GM18873 (cell line): ENCODE measurements at regions not wholly inside any gene's neighbourhood (a gene's known extent, or its start where the extent isn't known, plus 50 kb on each side); places are given as distances from the start of the nearest gene placed in this dataset.

Experiments used
- ATAC-seq: cut with Tn5 transposase; IDR thresholded peaks from one replicate; pipeline ENCODE4 v1.9.1; 2021; ENCODE audit warnings: mild to moderate bottlenecking, moderate library complexity, moderate number of reproducible peaks; ENCODE audit not compliant: unreplicated experiment, low FRiP score

GRCh38 chr14:98391061-98391460, 880.9 kb downstream of the BCL11B start:
- ATAC-seq, result no peak

GRCh38 chr14:98393527-98393926, 878.5 kb downstream of the BCL11B start:
- ATAC-seq, result no peak

DNA sequence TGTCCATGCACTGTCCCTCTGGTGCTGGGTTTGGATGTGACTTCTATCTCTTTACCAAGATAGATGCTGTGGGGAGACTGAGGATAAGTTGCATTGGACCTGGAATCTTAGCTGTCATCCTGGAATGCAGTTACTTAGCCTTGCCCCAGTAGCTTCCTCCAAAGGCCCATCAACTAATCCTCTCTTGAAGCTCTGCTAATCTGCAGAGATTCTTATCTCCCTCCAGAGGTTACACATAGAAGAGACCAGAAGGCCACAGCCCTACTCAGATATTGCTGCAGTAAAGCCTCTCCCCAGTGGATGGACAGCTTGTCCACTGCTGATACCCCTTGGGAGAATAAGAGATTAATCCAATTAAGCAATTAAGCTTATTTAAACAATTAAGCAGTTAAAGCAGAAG, 867.2 kb downstream of the BCL11B start:
- ATAC-seq, result no peak

DNA sequence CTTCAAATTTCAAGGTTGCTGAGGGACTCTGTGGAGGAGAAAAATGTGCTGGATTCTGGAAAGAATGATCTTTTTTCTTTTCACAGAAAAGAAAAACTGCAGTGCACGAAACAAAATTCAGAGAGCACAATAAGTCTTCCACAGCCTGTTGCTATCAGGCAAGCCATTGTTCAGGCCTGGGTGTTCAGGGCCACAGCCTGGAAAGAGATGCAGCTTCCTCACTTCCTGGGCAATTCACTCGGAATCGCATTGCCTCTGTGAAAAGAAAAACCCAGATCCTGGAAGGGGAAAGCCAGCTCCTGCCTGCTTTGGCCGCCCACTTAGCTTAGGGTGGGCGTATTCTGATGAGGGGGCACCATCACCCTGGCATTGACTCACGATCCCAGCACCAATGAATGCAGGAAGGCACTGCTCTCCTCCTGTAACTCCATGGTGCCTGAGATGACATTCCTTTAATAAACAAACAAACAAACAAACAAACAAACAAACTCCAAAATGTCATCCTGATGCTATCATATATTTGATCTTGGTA, 863.9 kb downstream of the BCL11B start:
- no peak for ATAC-seq

- no peak for ATAC-seq
These were observed 863.3 kb downstream of the BCL11B start for GRCh38 chr14:98408713-98409112.

DNA sequence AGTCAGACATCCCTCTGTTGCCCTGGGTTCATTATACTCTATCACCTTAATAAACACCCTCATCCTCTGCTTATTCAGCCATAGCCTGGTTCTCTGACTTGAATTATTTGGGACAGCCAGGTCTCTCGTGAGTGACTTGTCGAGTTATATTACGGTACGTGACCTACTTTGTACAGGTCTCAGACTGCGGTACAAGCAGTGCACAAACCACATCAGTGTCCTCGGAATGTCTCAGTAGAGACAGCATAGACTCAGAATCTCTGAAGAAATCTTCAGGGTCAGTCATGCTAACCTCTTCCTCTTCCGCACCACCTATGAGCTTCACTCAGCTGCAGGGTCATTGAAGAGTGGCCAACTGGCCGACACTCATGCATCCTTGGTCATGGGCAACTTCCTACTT, 860.8 kb downstream of the BCL11B start:
- no peak for ATAC-seq

DNA sequence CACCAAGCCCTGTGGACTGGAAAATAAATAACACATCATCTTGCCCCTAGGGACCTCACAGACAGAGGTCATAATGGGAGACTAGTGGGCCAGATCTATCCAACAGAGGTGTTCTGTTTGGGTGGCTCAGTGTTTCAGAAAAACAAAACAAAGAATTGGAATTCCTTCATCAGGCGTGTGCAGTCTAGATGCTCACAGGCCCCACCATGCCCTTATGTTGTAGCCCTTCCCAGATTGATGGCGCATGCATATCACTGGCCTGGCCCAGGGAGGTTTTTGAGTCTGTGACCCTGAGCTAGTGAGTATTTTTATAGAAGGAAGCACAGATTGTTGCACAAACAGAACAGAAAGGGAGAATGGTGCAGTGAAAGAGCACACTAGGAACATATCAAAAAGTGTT, 859.6 kb downstream of the BCL11B start:
- ATAC-seq, result no peak

DNA sequence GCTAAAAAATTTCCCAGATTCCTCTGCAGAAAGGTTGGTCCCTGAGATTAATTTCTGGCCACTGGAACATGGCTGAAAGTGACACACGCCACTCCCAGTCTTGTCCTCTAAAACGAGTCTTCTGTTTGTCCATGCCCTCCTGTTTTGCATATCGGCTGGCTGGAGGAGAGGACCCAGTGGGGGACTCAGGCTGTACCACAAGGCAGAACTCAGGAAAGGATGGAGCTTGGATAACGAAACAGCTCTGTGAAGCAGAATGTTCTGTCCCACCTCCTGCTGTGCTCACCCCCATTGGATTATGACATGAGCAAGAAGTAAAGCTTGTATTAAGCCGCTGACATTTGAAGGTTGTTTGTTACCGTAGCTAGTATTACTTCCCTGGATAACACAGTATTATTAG, 856.2 kb downstream of the BCL11B start:
- no peak for ATAC-seq

DNA sequence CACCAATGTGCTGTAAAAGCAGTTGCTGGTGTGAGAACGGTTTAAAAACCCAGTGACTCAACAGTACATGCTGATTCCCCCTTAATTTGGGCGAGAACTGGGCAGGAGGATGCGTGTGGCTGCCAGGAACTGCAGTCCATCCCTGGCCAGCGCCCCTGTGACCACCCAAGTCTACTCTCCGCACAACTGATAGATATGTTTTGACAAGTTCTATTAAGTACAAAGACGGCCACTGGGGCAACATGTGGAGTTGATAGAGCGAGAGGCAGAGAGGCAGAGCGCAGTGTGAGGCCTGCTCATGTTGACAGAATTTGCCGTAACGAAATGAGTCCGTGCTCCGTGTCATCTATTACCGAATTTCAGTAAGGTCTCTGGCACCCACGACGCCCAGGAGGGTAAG, 855.0 kb downstream of the BCL11B start:
- no peak for ATAC-seq

- ATAC-seq, result no peak
These were observed 843.5 kb downstream of the BCL11B start for GRCh38 chr14:98428483-98428994.

DNA sequence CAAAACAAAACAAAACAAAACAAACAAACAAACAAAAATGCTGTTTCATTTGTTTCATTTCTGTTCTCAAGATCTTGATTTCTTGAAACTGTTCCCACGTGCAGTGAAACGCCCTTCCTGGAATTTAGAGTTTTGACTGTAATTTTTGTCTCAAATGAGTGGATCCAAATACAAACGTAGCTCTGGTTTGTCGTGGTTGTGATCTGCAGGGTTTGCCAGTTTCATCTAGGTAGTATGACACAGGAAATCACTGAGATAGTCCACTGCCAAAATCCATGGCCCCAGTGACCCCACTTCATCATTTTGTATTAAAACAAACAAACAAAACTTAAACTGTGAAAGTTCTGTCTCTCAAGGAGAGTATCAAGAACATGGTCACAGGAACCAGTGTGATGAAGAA, 838.6 kb downstream of the BCL11B start:
- no peak for ATAC-seq

DNA sequence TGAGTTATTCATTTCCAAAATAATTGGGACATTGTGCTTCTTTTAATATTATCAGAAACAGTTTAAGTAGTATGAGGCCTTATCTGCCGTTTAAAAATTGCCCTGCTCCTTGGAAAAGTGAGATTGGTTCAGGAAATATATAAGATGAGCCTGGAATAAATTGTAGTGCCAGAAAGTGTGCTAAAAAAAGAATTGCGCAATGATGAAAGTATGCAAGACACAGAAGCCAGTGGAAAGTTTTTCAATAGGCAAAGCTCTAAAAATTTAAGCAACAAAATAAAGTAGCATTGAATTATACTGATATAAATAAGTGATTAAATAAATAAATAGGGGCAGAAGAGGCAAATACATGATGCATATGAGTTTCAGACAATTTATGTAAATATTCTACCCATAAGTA, 834.9 kb downstream of the BCL11B start:
- no peak for ATAC-seq

GRCh38 chr14:98444077-98444476, 827.9 kb downstream of the BCL11B start:
- ATAC-seq, result no peak

- no peak for ATAC-seq
These were observed 826.3 kb downstream of the BCL11B start for GRCh38 chr14:98445718-98446117.

DNA sequence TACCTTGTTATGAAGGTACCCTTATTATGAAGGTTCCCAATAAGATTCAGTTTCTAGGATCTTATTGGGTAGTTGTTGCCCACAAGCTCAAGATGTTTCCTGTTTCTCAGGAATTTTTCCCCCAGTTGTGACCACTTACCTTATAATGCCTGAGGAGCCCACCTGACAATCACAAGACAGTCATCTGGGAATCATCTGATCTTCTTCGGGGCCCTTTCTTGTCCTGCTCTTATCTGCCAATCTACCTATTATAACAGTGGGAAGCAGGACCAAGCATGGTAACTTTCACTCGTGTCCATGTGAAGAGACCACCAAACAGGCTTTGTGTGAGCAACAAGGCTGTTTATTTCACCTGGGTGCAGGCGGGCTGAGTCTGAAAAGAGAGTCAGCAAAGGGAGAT, 825.5 kb downstream of the BCL11B start:
- ATAC-seq, result no peak

- no peak for ATAC-seq
These were observed 815.8 kb downstream of the BCL11B start for GRCh38 chr14:98456231-98456630.

DNA sequence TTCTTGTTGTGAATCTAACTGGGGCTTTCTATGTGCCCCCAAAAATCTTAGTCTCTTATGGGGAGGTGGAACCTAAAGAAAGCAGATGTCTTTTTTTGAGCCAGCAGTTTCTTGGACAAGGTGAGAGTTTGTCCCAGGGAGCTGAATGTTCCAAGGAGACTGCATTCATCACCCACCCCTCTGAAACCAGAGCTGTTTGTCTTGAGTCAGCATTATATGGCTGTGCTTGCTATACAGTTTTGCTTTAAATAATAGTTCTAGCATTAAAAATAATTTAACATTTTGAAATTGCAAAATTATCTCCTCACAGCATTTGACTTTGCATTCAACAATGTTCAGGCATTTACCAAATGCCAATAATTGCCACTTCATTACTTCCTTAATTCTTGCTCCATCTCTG, 813.3 kb downstream of the BCL11B start:
- ATAC-seq, result no peak

GRCh38 chr14:98462908-98463307, 809.1 kb downstream of the BCL11B start:
- ATAC-seq, result no peak

DNA sequence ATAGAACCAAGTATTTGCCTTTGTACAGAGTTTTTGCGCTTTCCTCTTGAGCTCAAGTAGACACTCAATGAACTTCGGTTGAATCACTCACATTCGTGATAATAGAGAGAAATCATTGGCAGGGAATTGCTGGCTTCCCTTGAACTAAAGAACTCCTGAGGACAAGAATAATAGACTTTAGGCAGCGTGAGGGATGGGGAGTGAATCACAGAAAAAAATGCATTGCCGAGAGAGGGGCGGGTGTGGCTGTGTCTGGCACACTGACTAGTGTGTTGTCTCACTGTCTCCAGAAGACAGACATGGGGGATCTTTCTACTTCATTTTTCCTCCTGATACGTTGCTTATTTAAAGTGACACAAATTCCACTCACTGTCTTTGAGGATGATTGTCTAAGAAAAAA, 805.2 kb downstream of the BCL11B start:
- ATAC-seq, result no peak

- ATAC-seq, result no peak
These were observed 801.3 kb downstream of the BCL11B start for GRCh38 chr14:98470663-98471062.

- ATAC-seq, result no peak
These were observed 797.1 kb downstream of the BCL11B start for GRCh38 chr14:98474900-98475299.

- ATAC-seq, result no peak
These were observed 794.1 kb downstream of the BCL11B start for GRCh38 chr14:98477935-98478334.

DNA sequence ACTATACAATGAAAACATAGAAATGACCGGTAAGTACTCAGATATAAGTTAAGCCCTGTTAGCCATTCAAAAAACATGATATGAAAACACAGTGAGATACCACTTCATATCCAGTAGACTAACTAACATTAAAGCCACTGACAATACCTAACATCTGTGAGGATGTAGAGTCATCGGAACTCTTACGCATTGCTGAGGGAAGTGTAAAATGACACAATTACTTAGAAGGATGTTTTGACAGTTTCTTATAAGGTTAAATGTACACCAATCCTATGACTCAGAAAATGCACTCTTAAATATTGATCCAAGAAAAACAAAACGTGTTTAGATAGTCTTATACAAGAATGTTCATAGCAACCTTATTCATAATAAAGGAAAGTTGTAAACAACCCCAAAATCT, 782.9 kb downstream of the BCL11B start:
- no peak for ATAC-seq
